ENCODE measurements at regions not wholly inside any gene's neighbourhood (a gene's known extent, or its start where the extent isn't known, plus 50 kb on each side); places are given as distances from the start of the nearest gene placed in this dataset.

DNA sequence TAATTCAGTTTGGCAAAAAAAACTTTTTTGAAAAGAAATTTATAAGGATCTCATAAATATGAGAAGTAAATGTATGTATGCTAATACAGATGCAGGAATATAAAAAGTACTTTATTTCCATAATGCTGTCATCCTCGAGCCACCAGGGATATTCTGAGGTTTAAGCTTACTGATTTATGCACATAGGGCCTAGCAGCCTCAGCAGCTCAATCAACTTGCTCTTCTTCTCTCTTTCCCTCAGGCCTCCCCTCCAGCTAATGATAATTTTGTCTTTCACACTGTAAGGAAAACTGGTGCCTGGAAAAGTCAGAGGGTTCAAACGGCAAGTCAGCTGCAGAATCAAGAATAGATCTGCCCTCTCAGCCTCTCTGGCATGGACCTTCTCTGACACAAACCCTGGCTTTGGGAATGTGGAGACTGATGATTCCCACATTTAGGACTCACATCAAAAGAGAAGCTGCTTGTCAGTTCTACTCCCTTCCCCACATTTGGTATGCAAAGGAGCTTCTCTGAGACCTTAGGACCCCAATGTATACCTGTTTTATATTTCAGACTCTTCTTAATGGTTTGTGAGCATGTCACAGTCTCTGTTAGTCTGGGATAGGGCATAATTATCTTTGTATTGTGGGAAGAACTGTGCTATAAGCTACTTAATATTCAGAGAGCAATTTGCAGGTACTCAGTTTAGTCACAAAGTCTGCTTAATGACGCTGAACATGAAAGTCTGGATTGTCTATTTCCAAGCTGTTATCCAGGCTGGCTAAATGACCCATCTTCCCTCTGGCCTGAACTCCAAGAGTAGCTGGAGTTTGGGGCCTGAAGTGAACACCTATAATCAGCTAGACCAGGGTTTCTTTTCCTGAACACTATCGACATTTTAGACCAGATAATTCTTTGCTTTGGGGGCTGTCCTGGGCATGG lies 52.1 kb upstream of the DIPK1A start:
- Histone ChIP-seq H3K36me3 (replicated peaks; ENCODE audit: insufficient read depth, low read depth) (no peaks in the 10 kb centered on the region), H3K9me2 (replicated peaks; ENCODE audit: insufficient read depth) (no peaks in the 10 kb centered on the region), H2AFZ (no peak overlapping the region), H3K27me3 (no peaks in the 10 kb centered on the region), H3K4me3 (no peak overlapping the region), H3K4me1 (ENCODE audit: insufficient read depth) (no peaks in the 10 kb centered on the region), H3K9me3 (ENCODE audit: low read depth) (no peaks in the 10 kb centered on the region), H4K20me1 (ENCODE audit: insufficient read depth, poor library complexity, severe bottlenecking) (no peaks in the 10 kb centered on the region), H3K79me2 (no peaks in the 10 kb centered on the region), H3K27ac (no peak overlapping the region), H3K4me2 (no peak overlapping the region)
- no peak for TF ChIP-seq EZH2 (IDR thresholded peaks at IDR 0.05; ENCODE audit: borderline replicate concordance)
- TF ChIP-seq EZH2phosphoT487 (IDR thresholded peaks at IDR 0.05; ENCODE audit: low read depth, severe bottlenecking, unreplicated experiment), result no peak
- TF ChIP-seq, protein P1, sequence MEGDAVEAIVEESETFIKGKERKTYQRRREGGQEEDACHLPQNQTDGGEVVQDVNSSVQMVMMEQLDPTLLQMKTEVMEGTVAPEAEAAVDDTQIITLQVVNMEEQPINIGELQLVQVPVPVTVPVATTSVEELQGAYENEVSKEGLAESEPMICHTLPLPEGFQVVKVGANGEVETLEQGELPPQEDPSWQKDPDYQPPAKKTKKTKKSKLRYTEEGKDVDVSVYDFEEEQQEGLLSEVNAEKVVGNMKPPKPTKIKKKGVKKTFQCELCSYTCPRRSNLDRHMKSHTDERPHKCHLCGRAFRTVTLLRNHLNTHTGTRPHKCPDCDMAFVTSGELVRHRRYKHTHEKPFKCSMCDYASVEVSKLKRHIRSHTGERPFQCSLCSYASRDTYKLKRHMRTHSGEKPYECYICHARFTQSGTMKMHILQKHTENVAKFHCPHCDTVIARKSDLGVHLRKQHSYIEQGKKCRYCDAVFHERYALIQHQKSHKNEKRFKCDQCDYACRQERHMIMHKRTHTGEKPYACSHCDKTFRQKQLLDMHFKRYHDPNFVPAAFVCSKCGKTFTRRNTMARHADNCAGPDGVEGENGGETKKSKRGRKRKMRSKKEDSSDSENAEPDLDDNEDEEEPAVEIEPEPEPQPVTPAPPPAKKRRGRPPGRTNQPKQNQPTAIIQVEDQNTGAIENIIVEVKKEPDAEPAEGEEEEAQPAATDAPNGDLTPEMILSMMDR (IDR thresholded peaks at IDR 0.05; ENCODE audit: poor library complexity), result no peak
- 78% methylated on average over 4 of the region's 4 CpGs for WGBS (ENCODE audit: low lambda C conversion rate, missing lambda C conversion rate)
- DNase-seq (ENCODE audit: low spot score), result no peak

DNA sequence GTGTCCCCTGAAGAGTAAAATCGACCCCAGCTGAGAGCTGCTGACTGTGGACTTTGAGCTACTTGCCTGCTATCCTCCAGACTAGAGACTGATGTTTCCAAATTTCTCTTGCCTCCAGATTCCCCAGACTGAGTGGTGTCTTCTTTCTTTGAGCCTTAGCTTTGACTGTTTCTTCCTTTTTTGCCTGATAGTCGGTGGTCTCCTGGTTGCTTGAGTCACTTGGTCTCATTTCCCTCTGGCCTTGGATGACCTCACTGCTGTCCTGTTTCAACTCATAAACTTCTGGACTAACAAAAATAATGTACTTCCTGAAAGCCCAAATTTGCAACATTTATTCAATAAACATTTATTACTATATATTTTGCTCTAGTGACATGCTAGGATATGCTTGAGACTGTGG lies 52.9 kb upstream of the DIPK1A start:
- Histone ChIP-seq H3K9me2 (replicated peaks; ENCODE audit: insufficient read depth) (no peaks in the 10 kb centered on the region), H3K9me3 (ENCODE audit: low read depth) (no peaks in the 10 kb centered on the region), H3K36me3 (replicated peaks; ENCODE audit: insufficient read depth, low read depth) (no peaks in the 10 kb centered on the region), H2AFZ (no peak overlapping the region), H3K4me1 (ENCODE audit: insufficient read depth) (no peaks in the 10 kb centered on the region), H3K27ac (no peak overlapping the region), H3K4me3 (no peak overlapping the region), H3K79me2 (no peaks in the 10 kb centered on the region), H3K4me2 (no peak overlapping the region), H4K20me1 (ENCODE audit: insufficient read depth, poor library complexity, severe bottlenecking) (no peaks in the 10 kb centered on the region), H3K27me3 (no peaks in the 10 kb centered on the region)
- no peak for DNase-seq (ENCODE audit: low spot score)
- 80% methylated on average over 2 of the region's 2 CpGs for whole genome bisulfite sequencing (ENCODE audit: low lambda C conversion rate, missing lambda C conversion rate)
- TF ChIP-seq EZH2 (IDR thresholded peaks at IDR 0.05; ENCODE audit: borderline replicate concordance), result no peak
- no peak for TF ChIP-seq EZH2phosphoT487 (IDR thresholded peaks at IDR 0.05; ENCODE audit: low read depth, severe bottlenecking, unreplicated experiment)
- TF ChIP-seq, protein P1 (IDR thresholded peaks at IDR 0.05; ENCODE audit: poor library complexity), result no peak

DNA sequence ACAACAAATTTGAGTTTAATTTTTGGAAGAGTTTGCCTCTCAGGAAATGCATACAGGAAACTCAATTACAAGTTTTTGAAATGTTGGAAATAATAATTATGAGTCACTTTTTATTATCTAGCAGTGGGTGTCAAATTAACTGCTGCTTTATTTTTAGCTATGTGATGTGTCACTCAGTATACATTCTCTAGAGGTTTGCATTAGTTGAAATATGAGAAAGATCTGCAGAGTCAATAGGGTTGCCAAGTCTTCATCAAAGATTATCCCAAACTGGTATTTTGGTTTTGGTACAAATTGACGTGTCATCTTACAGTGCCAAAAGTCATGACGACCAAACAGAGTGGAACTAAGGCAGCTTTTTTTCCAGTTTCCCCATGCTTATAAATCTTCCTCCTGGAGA lies 54.3 kb upstream of the DIPK1A start:
- no peaks in the 10 kb centered on the region for H3K27me3 ChIP-seq
- H4K20me1 ChIP-seq (ENCODE audit: insufficient read depth, poor library complexity, severe bottlenecking), result no peaks in the 10 kb centered on the region
- H3K27ac ChIP-seq, result no peak overlapping the region
- TF ChIP-seq EZH2phosphoT487 (IDR thresholded peaks at IDR 0.05; ENCODE audit: low read depth, severe bottlenecking, unreplicated experiment), result no peak
- TF ChIP-seq, protein P1 (IDR thresholded peaks at IDR 0.05; ENCODE audit: poor library complexity), result no peak
- TF ChIP-seq EZH2 (IDR thresholded peaks at IDR 0.05; ENCODE audit: borderline replicate concordance), result no peak
- no peaks in the 10 kb centered on the region for H3K9me2 ChIP-seq (replicated peaks; ENCODE audit: insufficient read depth)
- H2AFZ ChIP-seq, result no peak overlapping the region
- 82% methylated on average over 2 of the region's 2 CpGs for WGBS (ENCODE audit: low lambda C conversion rate, missing lambda C conversion rate)
- no peak overlapping the region for H3K4me2 ChIP-seq
- no peak for DNase-seq (ENCODE audit: low spot score)
- no peaks in the 10 kb centered on the region for H3K36me3 ChIP-seq (replicated peaks; ENCODE audit: insufficient read depth, low read depth)
- H3K79me2 ChIP-seq, result no peaks in the 10 kb centered on the region
- no peak overlapping the region for H3K4me3 ChIP-seq
- no peaks in the 10 kb centered on the region for H3K9me3 ChIP-seq (ENCODE audit: low read depth)
- H3K4me1 ChIP-seq (ENCODE audit: insufficient read depth), result no peaks in the 10 kb centered on the region

Measured in hepatocyte (in vitro differentiated cells).